Heart right ventricle (tissue), 16 donors: ENCODE measurements at regions not wholly inside any gene's neighbourhood (a gene's known extent, or its start where the extent isn't known, plus 50 kb on each side); places are given as distances from the start of the nearest gene placed in this dataset.

ENCODE experiments used
- ATAC-seq, 8 donors: fragments of 200-7000 bp; cut with Tn5 transposase; one replicate each; pipeline ENCODE4 v1.9.1; 2020; ENCODE audit warnings: mild to moderate bottlenecking in 8 of 8, moderate library complexity in 8 of 8, moderate number of reproducible peaks in 1 of 8
- DNase-seq, 2 donors: peaks; one replicate each; pipeline ENCODE4 v3.0.0-alpha.2; 2020
- H3K27ac ChIP-seq, 10 donors: fragments of 200-600 bp; sonication (generic) in 2 of 10; one replicate each; pipeline versions ENCODE4 v1.5.0 to v1.8.0; 2020 to 2022; ENCODE audit warnings: mild to moderate bottlenecking in 3 of 10
- H3K27me3 ChIP-seq, 7 donors: fragments of 200-600 bp; one replicate each; pipeline ENCODE4 v1.8.0; 2021 to 2022; ENCODE audit warnings: mild to moderate bottlenecking in 2 of 7
- H3K36me3 ChIP-seq, 9 donors: fragments of 200-600 bp; sonication (generic) in 1 of 9; one replicate each; pipeline versions ENCODE4 v1.5.0 to v1.8.0; 2020 to 2022; ENCODE audit warnings: mild to moderate bottlenecking in 2 of 9
- H3K4me1 ChIP-seq, 9 donors: fragments of 200-600 bp; sonication (generic) in 1 of 9; one replicate each; pipeline versions ENCODE4 v1.5.0 to v1.8.0; 2020 to 2022; ENCODE audit warnings: mild to moderate bottlenecking in 4 of 9
- H3K4me3 ChIP-seq, 10 donors: fragments of 200-600 bp; sonication (generic) in 2 of 10; one replicate each; pipeline versions ENCODE4 v1.5.0 to v1.8.0; 2020 to 2022; ENCODE audit warnings: mild to moderate bottlenecking in 7 of 10, moderate library complexity in 2 of 10
- H3K9me3 ChIP-seq, 11 donors: fragments of 200-600 bp in 10 of 11; sonication (generic) in 2 of 11; one replicate each; pipeline versions ENCODE4 v1.5.0 to v1.8.0; 2013 to 2022; ENCODE audit warnings: mild to moderate bottlenecking in 2 of 11, control low read depth in 1 of 11, moderate library complexity in 1 of 11
- WGBS, 2 donors: extraction: QIAGEN DNeasy Blood & Tissue Kit; methylation state at CpG; one replicate each; pipeline ENCODE4 v1.1.7; 2013; ENCODE audit warnings: inconsistent platforms in 1 of 2; 5-methylcytosine and 5-hydroxymethylcytosine counted together
- intact Hi-C, 10 donors: fragments of 100-400 bp; cut with DNase I; formaldehyde crosslinking; loops; one replicate each; pipeline versions ENCODE4 v1.11.1 to v1.14.2; 2022
- TF ChIP-seq, protein P1 (sequence below), 9 donors: fragments of 200-600 bp; sonication (generic) in 2 of 9; IDR thresholded peaks; one replicate each; pipeline versions ENCODE4 v1.5.0 to v1.8.0; 2021 to 2022; ENCODE audit warnings: antibody characterized with exemption in 9 of 9, mild to moderate bottlenecking in 5 of 9, moderate library complexity in 1 of 9
- donor health status: Arrhythmogenic right ventricular cardiomyopathy.
- donor health status: ischemic (EF 13 %, LVEDD 7.1; RV severe dilation, severe dysfunction).
- donor health status: healthy with polysubstance abuse.
- donor health status: DM: no; HTN: yes; CAD: no.
- donor health status: DM: no; HTN: no; CAD: no.
- donor health status: ischemic (EF 25% LVEDD 6.9; RV normal size, moderate dysfunction).
- donor health status: ischemic (EF 25% LVEDD 5.7; RV mildly dilated, moderate dysfunction).
- donor health status: healthy.
- donor health status: DM: yes; HTN: yes; CAD: no.
- donor health status: Ischemic cardiomyopathy.
- donor health status: ischemic (EF 35%, LVEDD 5.7; RV mildly dilated, moderate dysfunction).
- donor health status: nonischemic (EF 11% LVEDD 7.7; RV severe dilation, severe dysfunction).
- donor health status: DM: yes; HTN: yes; CAD: no.
- donor health status: PGD.
- donor health status: ischemic (EF 29% LVEDD 5.4; RV normal size, mild dysfunction).
- donor health status: nonischemic (EF 23%, LVEDD 6.1; RV moderate dilation, normal function).

- Histone ChIP-seq H3K4me3 (no peak overlapping the region), H3K9me3 (no peaks in the 10 kb centered on the region), H3K4me1 (no peaks in the 10 kb centered on the region), H3K27me3 (no peaks in the 10 kb centered on the region), H3K27ac (no peak overlapping the region), H3K36me3 (no peaks in the 10 kb centered on the region)
- 70 to 92% methylated on average over 1 of the region's 1 CpG for WGBS, 2 donors
- TF ChIP-seq, protein P1, sequence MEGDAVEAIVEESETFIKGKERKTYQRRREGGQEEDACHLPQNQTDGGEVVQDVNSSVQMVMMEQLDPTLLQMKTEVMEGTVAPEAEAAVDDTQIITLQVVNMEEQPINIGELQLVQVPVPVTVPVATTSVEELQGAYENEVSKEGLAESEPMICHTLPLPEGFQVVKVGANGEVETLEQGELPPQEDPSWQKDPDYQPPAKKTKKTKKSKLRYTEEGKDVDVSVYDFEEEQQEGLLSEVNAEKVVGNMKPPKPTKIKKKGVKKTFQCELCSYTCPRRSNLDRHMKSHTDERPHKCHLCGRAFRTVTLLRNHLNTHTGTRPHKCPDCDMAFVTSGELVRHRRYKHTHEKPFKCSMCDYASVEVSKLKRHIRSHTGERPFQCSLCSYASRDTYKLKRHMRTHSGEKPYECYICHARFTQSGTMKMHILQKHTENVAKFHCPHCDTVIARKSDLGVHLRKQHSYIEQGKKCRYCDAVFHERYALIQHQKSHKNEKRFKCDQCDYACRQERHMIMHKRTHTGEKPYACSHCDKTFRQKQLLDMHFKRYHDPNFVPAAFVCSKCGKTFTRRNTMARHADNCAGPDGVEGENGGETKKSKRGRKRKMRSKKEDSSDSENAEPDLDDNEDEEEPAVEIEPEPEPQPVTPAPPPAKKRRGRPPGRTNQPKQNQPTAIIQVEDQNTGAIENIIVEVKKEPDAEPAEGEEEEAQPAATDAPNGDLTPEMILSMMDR (IDR thresholded peaks at IDR 0.05) = no peak
- ATAC-seq (no peak), DNase-seq (no peak)
- intact Hi-C loops = no loop called here
Measured at GRCh38 chr4:125917559-125917958, 602.8 kb downstream of the FAT4 start.

DNA sequence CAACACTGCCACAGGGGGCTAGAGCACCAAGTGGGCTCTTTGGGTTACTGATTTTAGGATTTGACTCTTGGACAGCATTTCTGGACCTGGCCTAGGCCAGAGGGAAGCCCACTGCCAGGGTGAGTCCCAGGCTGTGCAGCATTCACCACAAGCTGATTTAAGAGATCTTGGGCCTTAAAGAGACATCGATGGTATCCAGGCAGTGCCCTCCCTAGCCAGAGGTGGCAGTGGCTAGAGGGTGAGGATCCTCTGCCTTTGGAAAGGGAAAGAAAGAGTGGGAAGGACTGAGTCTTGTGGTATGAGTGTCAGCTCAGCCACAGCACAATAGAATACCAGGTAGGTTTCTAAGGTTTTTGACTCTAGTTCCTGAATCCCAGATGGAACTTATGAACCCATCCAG is 613.9 kb downstream of the FAT4 start:
- H3K9me3 ChIP-seq = peaks cover 0 to 35% (median 6%) of the 10 kb centered on the region in 11 donors
- WGBS, 2 donors = 95 to 100% methylated on average over 1 of the region's 1 CpG
- H3K4me3 ChIP-seq = no peak overlapping the region
- H3K27ac ChIP-seq = no peak overlapping the region
- no peaks in the 10 kb centered on the region for H3K27me3 ChIP-seq
- H3K36me3 ChIP-seq = no peaks in the 10 kb centered on the region
- no peaks in the 10 kb centered on the region for H3K4me1 ChIP-seq
- intact Hi-C loops = no loop called here
- no peak for ATAC-seq
- TF ChIP-seq, protein P1 (IDR thresholded peaks at IDR 0.05) = no peak
- no peak for DNase-seq

- no peak overlapping the region for H3K27ac ChIP-seq
- H3K9me3 ChIP-seq = peaks cover 0 to 22% (median 10%) of the 10 kb centered on the region in 11 donors
- ATAC-seq = no peak
- H3K4me1 ChIP-seq = no peaks in the 10 kb centered on the region
- no peak overlapping the region for H3K4me3 ChIP-seq
- TF ChIP-seq, protein P1 (IDR thresholded peaks at IDR 0.05) = no peak
- no peaks in the 10 kb centered on the region for H3K27me3 ChIP-seq
- DNase-seq = no peak
- H3K36me3 ChIP-seq = no peaks in the 10 kb centered on the region
- intact Hi-C loops = no loop called here
Measured at GRCh38 chr4:125938541-125938940, 623.8 kb downstream of the FAT4 start.

DNA sequence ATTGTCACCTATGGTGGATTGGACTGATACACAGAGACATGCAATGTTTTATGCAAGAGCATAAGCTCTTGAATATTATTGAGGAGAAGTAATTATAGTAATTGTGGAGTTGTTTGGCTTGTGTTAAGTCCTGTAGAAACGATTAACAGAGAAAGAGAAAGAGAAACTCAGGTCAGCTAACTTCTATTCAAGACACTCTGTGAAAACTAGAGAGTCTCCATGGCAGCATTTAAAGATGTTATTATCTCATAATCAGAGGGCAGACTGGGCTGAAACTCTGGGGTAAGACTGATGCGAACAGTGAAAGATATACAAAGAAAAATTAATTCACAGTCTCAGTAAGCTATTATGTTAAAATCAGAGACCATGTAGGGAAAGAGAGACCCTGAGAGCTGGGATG is 625.7 kb downstream of the FAT4 start:
- Histone ChIP-seq H3K36me3 (no peaks in the 10 kb centered on the region), H3K4me3 (no peak overlapping the region), H3K27me3 (no peaks in the 10 kb centered on the region), H3K27ac (no peak overlapping the region), H3K9me3 (peaks cover 0 to 3% (median 0%) of the 10 kb centered on the region in 11 donors), H3K4me1 (no peaks in the 10 kb centered on the region)
- ATAC-seq (no peak), DNase-seq (no peak)
- TF ChIP-seq, protein P1 (IDR thresholded peaks at IDR 0.05) = no peak
- intact Hi-C loops = no loop called here
- 52 to 57% methylated on average over 2 of the region's 2 CpGs for WGBS, 2 donors
